H1 (cell line): ENCODE measurements at regions not wholly inside any gene's neighbourhood (a gene's known extent, or its start where the extent isn't known, plus 50 kb on each side); places are given as distances from the start of the nearest gene placed in this dataset.

Source experiments
- GABPA ChIP-seq: IDR thresholded peaks from 2 replicates; pipeline ENCODE4 v1.6.1; 2011; ENCODE audit warnings: mild to moderate bottlenecking, low read length, moderate library complexity, borderline replicate concordance; ENCODE audit not compliant: insufficient read depth
- MAX ChIP-seq: IDR thresholded peaks from 2 replicates; pipeline ENCODE4 v1.6.1; 2012; ENCODE audit warnings: inconsistent platforms
- RBBP5 ChIP-seq: IDR thresholded peaks from 2 replicates; pipeline ENCODE4 v1.7.1; 2012; ENCODE audit warnings: low read depth, mild to moderate bottlenecking, inconsistent platforms, low read length, moderate library complexity, borderline replicate concordance
- SIN3A ChIP-seq, 2 experiments: IDR thresholded peaks in 1 of 2; conservative IDR thresholded peaks in 1 of 2; 2 replicates each; pipeline ENCODE4 v1.6.1; 2011 to 2012; ENCODE audit warnings: low read length in 2 of 2, improper control_type of control experiment in 1 of 2, low read depth in 1 of 2, mild to moderate bottlenecking in 1 of 2
- ZNF274 ChIP-seq: IDR thresholded peaks from 2 replicates; pipeline ENCODE4 v1.7.0; 2012; ENCODE audit warnings: low read length, borderline replicate concordance; ENCODE audit errors: extremely low read depth

GRCh38 chr6:76772951-76773350 lies 690.3 kb downstream of the HTR1B start (continued):
- TF ChIP-seq ZNF274 (no peak), RBBP5 (no peak), GABPA (no peak), MAX (no peak), SIN3A (conservative IDR thresholded peaks at IDR 0.05 in 1 of 2, IDR thresholded peaks at IDR 0.05 in 1 of 2; ENCODE audit: low read depth in 1 of 2, low read length in 2 of 2) (no peak)
